Fibroblast of villous mesenchyme (primary cell): ENCODE measurements at regions not wholly inside any gene's neighbourhood (a gene's known extent, or its start where the extent isn't known, plus 50 kb on each side); places are given as distances from the start of the nearest gene placed in this dataset.
A peak's percentile ranks its signal among the peaks of the same experiment; 100 is the strongest.

Experiments
- DNase-seq: peaks from one replicate; pipeline ENCODE4 v3.0.0-alpha.2; 2010; ENCODE audit warnings: low read depth
- H3K4me3 ChIP-seq: 2 replicates; pipeline ENCODE4 v1.5.1; 2011; ENCODE audit warnings: low read depth, mild to moderate bottlenecking, low read length
- CTCF ChIP-seq: IDR thresholded peaks from 2 replicates; pipeline ENCODE4 v1.5.1; 2012; ENCODE audit warnings: low read depth, mild to moderate bottlenecking, low read length; ENCODE audit not compliant: insufficient read depth

GRCh38 chr9:13876741-13877140 lies 437.2 kb downstream of the NFIB start:
- DNase-seq: no peak
- no peak overlapping the region for H3K4me3 ChIP-seq
- TF ChIP-seq CTCF: no peak

GRCh38 chr9:13873203-13873602 lies 440.7 kb downstream of the NFIB start:
- no peak overlapping the region for H3K4me3 ChIP-seq
- TF ChIP-seq CTCF: no peak
- no peak for DNase-seq

GRCh38 chr9:13868336-13868735 lies 445.6 kb downstream of the NFIB start:
- DNase-seq: no peak
- TF ChIP-seq CTCF: no peak
- H3K4me3 ChIP-seq: no peak overlapping the region

GRCh38 chr9:13865869-13866268 lies 448.1 kb downstream of the NFIB start:
- peak; percentile 13 for DNase-seq
- no peak overlapping the region for H3K4me3 ChIP-seq
- TF ChIP-seq CTCF: no peak

GRCh38 chr9:13863112-13863511 lies 450.8 kb downstream of the NFIB start:
- H3K4me3 ChIP-seq: no peak overlapping the region
- no peak for TF ChIP-seq CTCF
- DNase-seq: no peak

- TF ChIP-seq CTCF: no peak
- DNase-seq: no peak
- H3K4me3 ChIP-seq: no peak overlapping the region
Measured at GRCh38 chr9:13862654-13863053, 451.3 kb downstream of the NFIB start.

- H3K4me3 ChIP-seq: no peak overlapping the region
- no peak for DNase-seq
- TF ChIP-seq CTCF: no peak
Measured at GRCh38 chr9:13860946-13861640, 452.8 kb downstream of the NFIB start.
